ENCODE measurements at regions not wholly inside any gene's neighbourhood (a gene's known extent, or its start where the extent isn't known, plus 50 kb on each side); places are given as distances from the start of the nearest gene placed in this dataset.

- no peaks in the 10 kb centered on the region for H3K27me3 ChIP-seq (ENCODE audit: insufficient read depth, low read length)
- Mint-ChIP-seq H3K27ac (no peak overlapping the region), H3K4me1 (no peaks in the 10 kb centered on the region)
These were observed 849.8 kb upstream of the SORCS1 start for GRCh38 chr10:108014145-108014901.

GRCh38 chr10:108005627-108006026 is 841.1 kb upstream of the SORCS1 start:
- intact Hi-C loops (cut with micrococcal nuclease), result no loop called here
- ChIA-PET POLR2A (ENCODE audit: partially characterized antibody) (no interaction called here), CTCF (ENCODE audit: partially characterized antibody) (no interaction called here)
- Histone ChIP-seq H3K27ac (ENCODE audit: low read depth, low read length) (no peak overlapping the region), H3K4me3 (ENCODE audit: low read length in 2 of 2) (no peak overlapping the region), H3K9me3 (ENCODE audit: control insufficient read depth in 1 of 2, low read length in 2 of 2) (no peaks in the 10 kb centered on the region), H3K27me3 (ENCODE audit: insufficient read depth, low read length) (no peaks in the 10 kb centered on the region), H3K36me3 (ENCODE audit: insufficient read depth, low read length) (no peaks in the 10 kb centered on the region), H3K4me1 (ENCODE audit: insufficient read depth, low read length) (no peaks in the 10 kb centered on the region)
- no peaks in the 10 kb centered on the region for H3K27me3 Mint-ChIP-seq
- no peak overlapping the region for H3K4me3 Mint-ChIP-seq
- DNase-seq, result no peak
- H3K27ac Mint-ChIP-seq, result no peak overlapping the region
- no peaks in the 10 kb centered on the region for H3K4me1 Mint-ChIP-seq
- no peaks in the 10 kb centered on the region for H3K36me3 Mint-ChIP-seq
- H3K9me3 Mint-ChIP-seq, result peaks cover 2 to 26% (median 18%) of the 10 kb centered on the region in 8 donors

More at GRCh38 chr10:108014145-108014901, 849.8 kb upstream of the SORCS1 start:
- Histone ChIP-seq H3K27ac (ENCODE audit: low read depth, low read length) (no peak overlapping the region), H3K4me1 (ENCODE audit: insufficient read depth, low read length) (no peaks in the 10 kb centered on the region), H3K36me3 (ENCODE audit: insufficient read depth, low read length) (no peaks in the 10 kb centered on the region), H3K4me3 (ENCODE audit: low read length in 2 of 2) (no peak overlapping the region), H3K9me3 (ENCODE audit: control insufficient read depth in 1 of 2, low read length in 2 of 2) (no peaks in the 10 kb centered on the region)
- ChIA-PET POLR2A (ENCODE audit: partially characterized antibody) (no interaction called here), CTCF (ENCODE audit: partially characterized antibody) (no interaction called here)
- Mint-ChIP-seq H3K36me3 (no peaks in the 10 kb centered on the region), H3K4me3 (no peak overlapping the region), H3K27me3 (no peaks in the 10 kb centered on the region), H3K9me3 (peaks cover 3 to 21% (median 13%) of the 10 kb centered on the region in 8 donors)
- DNase-seq, result no peak
- intact Hi-C loops (cut with micrococcal nuclease), result no loop called here

DNA sequence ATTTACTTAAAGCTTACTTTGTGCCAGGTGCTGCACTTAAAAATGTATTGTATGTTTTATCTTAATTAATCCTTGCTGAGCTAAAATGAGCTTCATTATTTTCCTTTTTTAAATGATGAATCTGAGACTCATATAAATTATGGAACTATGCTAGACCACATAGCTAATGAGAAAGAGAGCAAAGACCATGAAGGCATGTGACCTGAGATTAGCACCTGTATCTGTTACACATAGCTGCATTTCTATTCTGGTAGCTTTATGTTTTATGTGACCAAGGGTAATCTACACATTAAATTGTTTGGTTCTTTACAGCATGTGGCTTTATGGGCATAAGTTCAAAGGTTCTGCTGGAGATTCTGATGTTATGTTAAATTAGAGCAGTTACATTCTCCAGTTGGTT is 839.1 kb upstream of the SORCS1 start:
- CTCF ChIA-PET (ENCODE audit: partially characterized antibody), result no interaction called here
- Histone ChIP-seq H3K4me3 (ENCODE audit: low read length in 2 of 2) (no peak overlapping the region), H3K36me3 (ENCODE audit: insufficient read depth, low read length) (no peaks in the 10 kb centered on the region), H3K4me1 (ENCODE audit: insufficient read depth, low read length) (no peaks in the 10 kb centered on the region), H3K9me3 (ENCODE audit: control insufficient read depth in 1 of 2, low read length in 2 of 2) (no peaks in the 10 kb centered on the region), H3K27me3 (ENCODE audit: insufficient read depth, low read length) (no peaks in the 10 kb centered on the region), H3K27ac (ENCODE audit: low read depth, low read length) (no peak overlapping the region)
- Mint-ChIP-seq H3K27me3 (no peaks in the 10 kb centered on the region), H3K9me3 (peaks cover under 1 to 23% (median 13%) of the 10 kb centered on the region in 8 donors), H3K4me1 (no peaks in the 10 kb centered on the region), H3K36me3 (no peaks in the 10 kb centered on the region), H3K4me3 (no peak overlapping the region), H3K27ac (no peak overlapping the region)
- intact Hi-C loops (cut with micrococcal nuclease), result no loop called here
- POLR2A ChIA-PET (ENCODE audit: partially characterized antibody), result no interaction called here
- no peak for DNase-seq

GRCh38 chr10:108003061-108003460 is 838.6 kb upstream of the SORCS1 start:
- DNase-seq, result no peak
- CTCF ChIA-PET (ENCODE audit: partially characterized antibody), result no interaction called here
- no peaks in the 10 kb centered on the region for H3K27me3 ChIP-seq (ENCODE audit: insufficient read depth, low read length)
- no peaks in the 10 kb centered on the region for H3K27me3 Mint-ChIP-seq
- no peaks in the 10 kb centered on the region for H3K4me1 ChIP-seq (ENCODE audit: insufficient read depth, low read length)
- peaks cover 0 to 18% (median 10%) of the 10 kb centered on the region in 8 donors for H3K9me3 Mint-ChIP-seq
- intact Hi-C loops (cut with micrococcal nuclease), result no loop called here
- H3K9me3 ChIP-seq (ENCODE audit: control insufficient read depth in 1 of 2, low read length in 2 of 2), result no peaks in the 10 kb centered on the region
- no peak overlapping the region for H3K4me3 Mint-ChIP-seq
- no peaks in the 10 kb centered on the region for H3K4me1 Mint-ChIP-seq
- H3K27ac ChIP-seq (ENCODE audit: low read depth, low read length), result no peak overlapping the region
- H3K36me3 Mint-ChIP-seq, result no peaks in the 10 kb centered on the region
- no peak overlapping the region for H3K4me3 ChIP-seq (ENCODE audit: low read length in 2 of 2)
- H3K36me3 ChIP-seq (ENCODE audit: insufficient read depth, low read length), result no peaks in the 10 kb centered on the region
- H3K27ac Mint-ChIP-seq, result no peak overlapping the region
- POLR2A ChIA-PET (ENCODE audit: partially characterized antibody), result no interaction called here

- Mint-ChIP-seq H3K27ac (no peak overlapping the region), H3K27me3 (no peaks in the 10 kb centered on the region), H3K4me3 (no peak overlapping the region), H3K4me1 (no peaks in the 10 kb centered on the region), H3K9me3 (peaks cover 0 to 8% (median 4%) of the 10 kb centered on the region in 8 donors), H3K36me3 (no peaks in the 10 kb centered on the region)
- no peaks in the 10 kb centered on the region for H3K9me3 ChIP-seq (ENCODE audit: control insufficient read depth in 1 of 2, low read length in 2 of 2)
- H3K4me3 ChIP-seq (ENCODE audit: low read length in 2 of 2), result no peak overlapping the region
- no peak overlapping the region for H3K27ac ChIP-seq (ENCODE audit: low read depth, low read length)
- H3K36me3 ChIP-seq (ENCODE audit: insufficient read depth, low read length), result no peaks in the 10 kb centered on the region
- CTCF ChIA-PET (ENCODE audit: partially characterized antibody), result no interaction called here
- no peaks in the 10 kb centered on the region for H3K27me3 ChIP-seq (ENCODE audit: insufficient read depth, low read length)
- H3K4me1 ChIP-seq (ENCODE audit: insufficient read depth, low read length), result no peaks in the 10 kb centered on the region
- POLR2A ChIA-PET (ENCODE audit: partially characterized antibody), result no interaction called here
- no peak for DNase-seq
- intact Hi-C loops (cut with micrococcal nuclease), result no loop called here
These were observed 835.9 kb upstream of the SORCS1 start for GRCh38 chr10:108000365-108000764.

- no peak overlapping the region for H3K4me3 ChIP-seq (ENCODE audit: low read length in 2 of 2)
- H3K27ac Mint-ChIP-seq, result no peak overlapping the region
- H3K27ac ChIP-seq (ENCODE audit: low read depth, low read length), result no peak overlapping the region
- no peaks in the 10 kb centered on the region for H3K36me3 ChIP-seq (ENCODE audit: insufficient read depth, low read length)
- H3K36me3 Mint-ChIP-seq, result no peaks in the 10 kb centered on the region
- no peak for DNase-seq
- no peaks in the 10 kb centered on the region for H3K9me3 ChIP-seq (ENCODE audit: control insufficient read depth in 1 of 2, low read length in 2 of 2)
- peaks cover 0 to 7% (median 4%) of the 10 kb centered on the region in 8 donors for H3K9me3 Mint-ChIP-seq
- H3K4me1 ChIP-seq (ENCODE audit: insufficient read depth, low read length), result no peaks in the 10 kb centered on the region
- CTCF ChIA-PET (ENCODE audit: partially characterized antibody), result no interaction called here
- intact Hi-C loops (cut with micrococcal nuclease), result no loop called here
- H3K4me1 Mint-ChIP-seq, result no peaks in the 10 kb centered on the region
- POLR2A ChIA-PET (ENCODE audit: partially characterized antibody), result no interaction called here
- H3K4me3 Mint-ChIP-seq, result no peak overlapping the region
- no peaks in the 10 kb centered on the region for H3K27me3 Mint-ChIP-seq
- no peaks in the 10 kb centered on the region for H3K27me3 ChIP-seq (ENCODE audit: insufficient read depth, low read length)
These were observed 830.2 kb upstream of the SORCS1 start for GRCh38 chr10:107994621-107995270.

GRCh38 chr10:107986571-107986970 is 822.1 kb upstream of the SORCS1 start:
- intact Hi-C loops (cut with micrococcal nuclease), result no loop called here
- H3K4me1 Mint-ChIP-seq, result no peaks in the 10 kb centered on the region
- no peaks in the 10 kb centered on the region for H3K36me3 Mint-ChIP-seq
- no peak for DNase-seq
- Histone ChIP-seq H3K9me3 (ENCODE audit: control insufficient read depth in 1 of 2, low read length in 2 of 2) (no peaks in the 10 kb centered on the region), H3K27ac (ENCODE audit: low read depth, low read length) (no peak overlapping the region), H3K4me1 (ENCODE audit: insufficient read depth, low read length) (no peaks in the 10 kb centered on the region), H3K4me3 (ENCODE audit: low read length in 2 of 2) (no peak overlapping the region), H3K36me3 (ENCODE audit: insufficient read depth, low read length) (no peaks in the 10 kb centered on the region), H3K27me3 (ENCODE audit: insufficient read depth, low read length) (no peaks in the 10 kb centered on the region)
- POLR2A ChIA-PET (ENCODE audit: partially characterized antibody), result no interaction called here
- no peak overlapping the region for H3K27ac Mint-ChIP-seq
- H3K4me3 Mint-ChIP-seq, result no peak overlapping the region
- no peaks in the 10 kb centered on the region for H3K27me3 Mint-ChIP-seq
- CTCF ChIA-PET (ENCODE audit: partially characterized antibody), result no interaction called here
- peaks cover 0 to 12% (median 4%) of the 10 kb centered on the region in 8 donors for H3K9me3 Mint-ChIP-seq
